Neuronal stem cell (in vitro differentiated cells): ENCODE measurements at regions not wholly inside any gene's neighbourhood (a gene's known extent, or its start where the extent isn't known, plus 50 kb on each side); places are given as distances from the start of the nearest gene placed in this dataset.
"Not testable (repeated sequence)": the region's sequence is repeated elsewhere in the genome, so short reads cannot be mapped to it uniquely, and the experiment has no call there.

Source experiments
- DNase-seq: peaks from one replicate; pipeline ENCODE4 v3.0.0-alpha.2; 2013; ENCODE audit warnings: low spot score
- H2AFZ ChIP-seq: one replicate; pipeline ENCODE4 v1.6.1; 2013; ENCODE audit warnings: mild to moderate bottlenecking, low read length, inconsistent platforms
- H2AK5ac ChIP-seq: 2 replicates; pipeline ENCODE4 v1.6.1; 2013; ENCODE audit warnings: low read depth, mild to moderate bottlenecking, inconsistent platforms, low read length, moderate library complexity, mixed read lengths
- H2BK120ac ChIP-seq: 2 replicates; pipeline ENCODE4 v1.6.1; 2013; ENCODE audit warnings: low read depth, mild to moderate bottlenecking, inconsistent platforms, low read length, moderate library complexity, mixed read lengths
- H2BK12ac ChIP-seq: one replicate; pipeline ENCODE4 v1.6.1; 2013; ENCODE audit warnings: low read length, inconsistent platforms
- H2BK15ac ChIP-seq: 2 replicates; pipeline ENCODE4 v1.6.1; 2013; ENCODE audit warnings: mild to moderate bottlenecking, low read length, inconsistent platforms, mixed read lengths
- H2BK5ac ChIP-seq: one replicate; pipeline ENCODE4 v1.6.1; 2013; ENCODE audit warnings: inconsistent platforms, mild to moderate bottlenecking, low read length, moderate library complexity
- H3K14ac ChIP-seq: one replicate; pipeline ENCODE4 v1.6.1; 2013; ENCODE audit warnings: low read length, inconsistent platforms
- H3K18ac ChIP-seq: 2 replicates; pipeline ENCODE4 v1.6.1; 2013; ENCODE audit warnings: low read length, inconsistent platforms
- H3K23ac ChIP-seq: 2 replicates; pipeline ENCODE4 v1.6.1; 2013; ENCODE audit warnings: low read depth, mild to moderate bottlenecking, mixed read lengths, low read length, inconsistent platforms; ENCODE audit not compliant: poor library complexity
- H3K27ac ChIP-seq: replicated peaks from 3 replicates; pipeline ENCODE4 v1.5.1; 2013; ENCODE audit warnings: low read length, inconsistent platforms
- H3K27me3 ChIP-seq, 3 experiments: 2 replicates each; pipeline ENCODE4 v1.6.1; 2013; ENCODE audit warnings: low read length in 3 of 3, mild to moderate bottlenecking in 2 of 3, inconsistent platforms in 1 of 3, low read depth in 1 of 3, mixed read lengths in 1 of 3, moderate library complexity in 1 of 3; ENCODE audit not compliant: control insufficient read depth in 3 of 3, insufficient read depth in 3 of 3
- H3K36me3 ChIP-seq, 2 donors: replicated peaks in 1 of 2; 2 replicates each; pipeline ENCODE4 v1.6.1; 2013; ENCODE audit warnings: low read length in 2 of 2; ENCODE audit not compliant: control insufficient read depth in 2 of 2, insufficient read depth in 2 of 2
- H3K4ac ChIP-seq: 2 replicates; pipeline ENCODE4 v1.6.1; 2013; ENCODE audit warnings: inconsistent platforms, mild to moderate bottlenecking, low read length, moderate library complexity
- H3K4me1 ChIP-seq, 2 donors: 1 replicate in 1 of 2; 2 replicates in 1 of 2; pipeline ENCODE4 v1.6.1; 2013; ENCODE audit warnings: low read length in 2 of 2, low read depth in 1 of 2; ENCODE audit not compliant: control insufficient read depth in 2 of 2, insufficient read depth in 1 of 2
- H3K4me2 ChIP-seq: one replicate; pipeline ENCODE4 v1.6.1; 2013; ENCODE audit warnings: mild to moderate bottlenecking, low read length, inconsistent platforms; ENCODE audit not compliant: insufficient read depth, poor library complexity, severe bottlenecking
- H3K4me3 ChIP-seq, 2 donors: 2 replicates each; pipeline ENCODE4 v1.5.1; 2013; ENCODE audit warnings: low read length in 2 of 2, mild to moderate bottlenecking in 2 of 2, inconsistent platforms in 1 of 2, moderate library complexity in 1 of 2
- H3K79me1 ChIP-seq: one replicate; pipeline ENCODE4 v1.6.1; 2013; ENCODE audit warnings: low read depth, mild to moderate bottlenecking, inconsistent platforms, low read length, moderate library complexity
- H3K9ac ChIP-seq: one replicate; pipeline ENCODE4 v1.6.1; 2013; ENCODE audit warnings: mild to moderate bottlenecking, low read depth, low read length, inconsistent platforms; ENCODE audit not compliant: poor library complexity
- H3K9me3 ChIP-seq, 2 donors: replicated peaks in 1 of 2; 2 replicates each; pipeline versions ENCODE3 to v1.6.1; 2013; ENCODE audit warnings: low read length in 2 of 2, mild to moderate bottlenecking in 2 of 2, inconsistent platforms in 1 of 2, low read depth in 1 of 2, mixed read lengths in 1 of 2, moderate library complexity in 1 of 2; ENCODE audit not compliant: control insufficient read depth in 2 of 2, insufficient read depth in 1 of 2
- H4K8ac ChIP-seq: one replicate; pipeline ENCODE4 v1.6.1; 2013; ENCODE audit warnings: low read depth, mild to moderate bottlenecking, inconsistent platforms, low read length, moderate library complexity
- H4K91ac ChIP-seq: one replicate; pipeline ENCODE4 v1.6.1; 2013; ENCODE audit warnings: low read length, low read depth, mild to moderate bottlenecking, inconsistent platforms; ENCODE audit not compliant: poor library complexity
- WGBS, 2 donors: extraction: QIAGEN DNeasy Blood & Tissue Kit; methylation state at CpG; one replicate each; pipeline ENCODE4 v1.1.7; 2013; ENCODE audit warnings: missing lambda C conversion rate in 2 of 2, mixed read lengths in 1 of 2; ENCODE audit not compliant: insufficient read length in 2 of 2, insufficient replicate concordance in 1 of 2; ENCODE audit errors: extremely low coverage in 2 of 2; 5-methylcytosine and 5-hydroxymethylcytosine counted together

DNA sequence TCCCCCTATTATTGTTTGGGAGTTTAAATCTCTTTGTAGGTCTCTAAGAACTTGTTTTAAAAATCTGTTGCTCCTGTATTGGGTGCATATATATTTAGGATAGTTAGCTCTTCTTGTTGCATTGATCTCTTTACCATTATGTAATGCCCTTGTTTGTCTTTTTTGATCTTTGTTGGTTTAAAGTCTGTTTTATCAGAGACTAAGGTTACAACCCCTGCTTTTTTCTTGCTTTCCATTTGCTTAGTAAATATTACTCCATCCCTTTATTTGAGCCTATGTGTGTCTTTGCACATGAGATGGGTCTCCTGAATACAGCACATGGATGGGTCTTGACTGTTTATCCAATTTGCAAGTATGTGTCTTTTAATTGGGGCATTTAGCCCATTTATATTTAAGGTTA lies 267.4 kb downstream of the ZWINT start:
- not testable (repeated sequence) for H3K4me2 ChIP-seq, H2BK5ac ChIP-seq, H2BK12ac ChIP-seq, H3K79me1 ChIP-seq, DNase-seq, H4K91ac ChIP-seq, H3K4me1 ChIP-seq, H3K14ac ChIP-seq, H2BK120ac ChIP-seq, H3K9ac ChIP-seq, H3K27me3 ChIP-seq, H4K8ac ChIP-seq, H3K36me3 ChIP-seq, H3K23ac ChIP-seq, H2AK5ac ChIP-seq, H3K9me3 ChIP-seq, H3K4ac ChIP-seq, H2AFZ ChIP-seq, H3K18ac ChIP-seq, H2BK15ac ChIP-seq, H3K4me3 ChIP-seq, H3K27ac ChIP-seq

GRCh38 chr10:56091872-56092271 lies 269.2 kb downstream of the ZWINT start:
- Histone ChIP-seq H3K18ac (no peak overlapping the region), H3K36me3 (no peaks in the 10 kb centered on the region), H3K4ac (no peak overlapping the region), H3K23ac (no peak overlapping the region), H2BK5ac (no peak overlapping the region), H2BK120ac (no peak overlapping the region), H3K4me1 (no peaks in the 10 kb centered on the region), H3K27ac (no peak overlapping the region), H4K91ac (no peak overlapping the region), H2AK5ac (no peak overlapping the region), H3K14ac (no peak overlapping the region), H3K27me3 (no peaks in the 10 kb centered on the region), H2BK15ac (no peak overlapping the region), H2BK12ac (no peak overlapping the region), H3K9me3 (peaks cover 2 to 3% of the 10 kb centered on the region in 2 donors), H3K4me2 (no peak overlapping the region), H3K4me3 (no peak overlapping the region), H2AFZ (no peak overlapping the region), H3K79me1 (no peaks in the 10 kb centered on the region), H3K9ac (no peak overlapping the region), H4K8ac (no peak overlapping the region)
- no peak for DNase-seq

GRCh38 chr10:56090914-56091540 lies 270.0 kb downstream of the ZWINT start:
- Histone ChIP-seq H3K9me3 (peaks cover 2 to 3% of the 10 kb centered on the region in 2 donors), H2BK12ac (no peak overlapping the region), H4K91ac (no peak overlapping the region), H3K36me3 (no peaks in the 10 kb centered on the region), H3K4me1 (no peaks in the 10 kb centered on the region), H3K27me3 (no peaks in the 10 kb centered on the region), H2BK5ac (no peak overlapping the region), H3K14ac (no peak overlapping the region), H3K18ac (no peak overlapping the region), H3K27ac (no peak overlapping the region), H2BK15ac (no peak overlapping the region), H2AFZ (no peak overlapping the region), H3K4ac (no peak overlapping the region), H2BK120ac (no peak overlapping the region), H3K4me2 (no peak overlapping the region), H4K8ac (no peak overlapping the region), H3K9ac (no peak overlapping the region), H3K23ac (no peak overlapping the region), H3K79me1 (no peaks in the 10 kb centered on the region), H2AK5ac (no peak overlapping the region), H3K4me3 (no peak overlapping the region)
- no CpG with 5 or more reads among the region's 3 CpGs for WGBS, 2 donors
- DNase-seq: no peak

DNA sequence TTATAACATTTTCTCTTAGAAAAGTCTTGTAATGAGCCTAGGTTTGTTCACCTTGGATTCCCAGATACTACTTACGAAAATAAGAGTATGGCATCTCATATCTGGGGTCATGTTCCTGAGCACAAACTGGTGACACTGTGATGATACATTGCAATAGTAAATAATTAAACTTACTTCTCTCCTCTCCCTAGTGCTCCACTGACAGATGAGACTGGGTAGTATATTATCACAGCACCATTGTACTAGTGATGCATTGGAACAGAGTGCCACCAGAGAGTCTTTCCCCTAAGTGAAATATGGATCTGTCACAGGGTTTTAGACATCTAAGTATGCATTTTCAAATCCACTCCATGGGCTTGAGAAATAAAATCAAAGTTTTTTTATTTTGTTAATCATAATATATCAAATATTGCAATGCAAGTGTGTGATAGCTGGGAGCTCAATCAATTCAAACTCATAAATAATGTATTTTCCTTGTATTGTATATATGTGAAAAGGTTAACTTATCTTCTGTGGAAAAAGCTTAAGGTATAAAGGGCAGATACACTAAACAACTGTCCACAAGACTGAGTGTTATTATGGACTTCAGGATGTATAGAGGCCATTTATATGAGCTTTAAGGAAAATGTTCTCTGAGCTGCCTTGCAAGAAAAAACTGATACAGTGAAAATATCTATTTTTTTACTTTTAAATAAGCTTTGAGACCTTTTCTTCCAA lies 275.5 kb downstream of the ZWINT start:
- no peak overlapping the region for H4K8ac ChIP-seq

More for the DNA sequence above, 275.5 kb downstream of the ZWINT start:
- H2BK120ac ChIP-seq: no peak overlapping the region
- no peak overlapping the region for H3K18ac ChIP-seq
- DNase-seq: no peak
- H3K9me3 ChIP-seq: peaks cover 2% of the 10 kb centered on the region in 2 donors
- no peak overlapping the region for H4K91ac ChIP-seq
- H2AK5ac ChIP-seq: no peak overlapping the region
- H2BK5ac ChIP-seq: no peak overlapping the region
- no peak overlapping the region for H3K27ac ChIP-seq
- WGBS, 2 donors: no CpG with 5 or more reads among the region's 1 CpG
- no peak overlapping the region for H3K4ac ChIP-seq
- H3K9ac ChIP-seq: no peak overlapping the region
- no peaks in the 10 kb centered on the region for H3K27me3 ChIP-seq
- H2BK12ac ChIP-seq: no peak overlapping the region
- no peak overlapping the region for H2AFZ ChIP-seq
- H3K79me1 ChIP-seq: no peaks in the 10 kb centered on the region
- H3K23ac ChIP-seq: no peak overlapping the region
- no peaks in the 10 kb centered on the region for H3K4me1 ChIP-seq
- no peak overlapping the region for H3K14ac ChIP-seq
- H3K4me2 ChIP-seq: no peak overlapping the region
- no peak overlapping the region for H2BK15ac ChIP-seq
- H3K36me3 ChIP-seq: no peaks in the 10 kb centered on the region
- H3K4me3 ChIP-seq: no peak overlapping the region
